NCI-H82 treated with DMSO at 0.1 percent for 48 hours (cell line): ENCODE measurements at regions not wholly inside any gene's neighbourhood (a gene's known extent, or its start where the extent isn't known, plus 50 kb on each side); places are given as distances from the start of the nearest gene placed in this dataset.
"Not testable (repeated sequence)": the region's sequence is repeated elsewhere in the genome, so short reads cannot be mapped to it uniquely, and the experiment has no call there.

ENCODE experiments used
- DNase-seq: peaks from one replicate; lab custom pipeline; 2025; ENCODE audit not compliant: unreplicated experiment; lab: John Stamatoyannopoulos, UW

DNA sequence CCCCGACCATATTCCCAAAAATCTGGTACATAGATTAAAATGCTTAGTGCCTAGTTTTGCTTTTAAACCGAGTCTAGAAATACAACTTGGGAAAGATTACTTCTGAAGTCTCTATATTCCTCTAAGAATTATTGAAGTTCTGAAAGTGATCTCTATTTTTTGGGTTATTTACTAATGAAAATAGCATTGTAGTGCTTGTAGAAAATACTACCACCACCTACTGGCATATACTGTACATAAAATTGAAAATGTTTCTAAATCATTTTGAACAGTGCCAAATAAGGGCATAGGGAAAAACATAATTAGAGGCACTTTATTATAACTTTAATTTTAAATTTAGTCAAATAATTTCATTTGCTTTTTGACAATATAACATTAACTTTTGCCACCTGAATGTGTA is 1399.6 kb upstream of the ZEB2 start:
- DNase-seq: no peak

DNA sequence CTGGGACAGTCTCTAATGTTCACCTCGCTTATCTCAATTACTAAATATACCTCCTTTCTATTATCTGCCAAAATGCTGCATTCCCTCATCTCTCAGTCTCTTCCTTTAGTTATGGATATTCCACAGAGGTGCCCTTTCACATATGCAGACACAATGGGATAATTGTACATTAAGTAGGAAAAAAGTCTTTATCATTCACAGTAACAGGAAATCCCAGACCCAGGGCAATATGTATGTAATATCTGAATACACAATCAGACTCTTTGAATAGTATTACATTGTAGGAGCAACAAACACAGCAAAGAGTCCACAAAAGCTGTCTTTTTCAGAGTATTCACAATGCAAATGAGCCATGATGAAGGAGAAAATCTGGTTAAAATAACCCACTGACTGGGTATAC is 1399.0 kb upstream of the ZEB2 start:
- no peak for DNase-seq

DNA sequence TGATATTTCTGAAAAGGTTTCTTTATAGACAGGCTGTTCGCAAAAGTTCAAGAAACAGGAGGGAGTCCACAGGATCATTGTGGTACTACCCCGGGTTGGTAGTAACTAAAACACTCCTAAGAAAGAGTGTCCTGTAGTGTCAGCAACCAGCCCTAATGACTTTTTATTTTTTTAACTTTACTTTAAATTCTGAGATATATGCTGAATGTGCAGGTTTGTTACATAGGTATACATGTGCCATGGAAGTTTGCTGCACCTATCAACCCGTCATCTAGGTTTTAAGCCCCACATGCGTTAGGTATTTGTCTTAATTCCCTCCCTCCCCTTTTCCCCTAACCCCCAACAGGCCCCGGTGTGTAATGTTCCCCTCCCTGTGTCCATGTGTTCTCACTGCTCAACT is 1396.9 kb upstream of the ZEB2 start:
- no peak for DNase-seq

DNA sequence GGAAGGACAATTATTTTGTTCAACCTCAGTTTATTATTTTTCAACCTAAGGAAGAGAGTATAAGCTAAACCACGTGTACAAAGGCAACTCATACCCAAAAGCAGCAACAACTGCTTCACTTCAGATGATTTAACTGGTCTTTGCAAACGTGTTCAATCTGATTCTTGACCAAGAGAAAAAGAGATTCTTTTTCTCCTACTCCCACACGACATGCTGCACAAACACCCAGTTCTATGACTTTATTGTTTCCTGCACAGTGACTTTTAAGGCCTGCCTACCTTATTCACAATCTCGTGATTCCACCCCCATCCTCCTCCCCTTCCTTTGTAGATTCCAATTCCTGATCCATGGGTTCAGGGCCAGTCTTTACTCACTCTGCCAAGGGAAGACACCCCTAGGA is 1394.8 kb upstream of the ZEB2 start:
- no peak for DNase-seq

DNA sequence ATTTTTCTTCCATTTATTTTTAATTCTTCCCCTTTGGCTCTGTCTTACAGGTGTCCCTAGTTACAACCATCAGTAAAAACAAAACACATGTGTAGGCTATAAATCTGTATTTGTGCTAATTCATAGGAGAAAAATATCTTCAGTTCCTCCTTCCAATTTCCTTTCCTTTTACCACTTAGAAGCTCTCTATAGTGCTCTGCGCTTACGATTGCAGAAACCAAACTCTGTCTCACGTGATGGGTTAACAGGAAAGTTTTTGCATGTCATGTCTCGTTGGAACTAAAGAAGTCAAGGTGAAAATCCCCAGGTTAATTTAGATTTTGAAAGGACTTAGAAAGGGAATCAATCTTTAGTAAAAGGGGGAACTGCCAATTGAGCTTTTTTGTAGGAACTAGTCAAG is 1390.5 kb upstream of the ZEB2 start:
- DNase-seq: no peak

DNA sequence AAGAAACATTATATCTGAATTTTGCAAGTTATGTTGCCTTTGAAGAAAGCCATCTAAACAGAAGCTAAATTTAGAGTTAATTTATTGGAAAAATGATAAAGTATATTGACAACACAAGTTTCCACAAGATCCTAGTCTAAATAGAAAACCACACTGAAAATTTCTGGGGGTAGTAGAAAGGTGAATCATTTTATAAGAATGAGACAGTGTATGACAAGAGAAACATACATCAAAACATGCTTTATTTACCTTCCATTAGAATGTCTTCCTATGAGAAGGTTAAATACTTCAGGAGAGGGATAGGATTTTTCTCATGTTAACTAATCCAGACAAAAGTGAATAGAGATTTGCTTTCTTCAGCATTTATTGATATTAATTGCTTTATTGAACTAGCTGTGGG is 1389.8 kb upstream of the ZEB2 start:
- no peak for DNase-seq

DNA sequence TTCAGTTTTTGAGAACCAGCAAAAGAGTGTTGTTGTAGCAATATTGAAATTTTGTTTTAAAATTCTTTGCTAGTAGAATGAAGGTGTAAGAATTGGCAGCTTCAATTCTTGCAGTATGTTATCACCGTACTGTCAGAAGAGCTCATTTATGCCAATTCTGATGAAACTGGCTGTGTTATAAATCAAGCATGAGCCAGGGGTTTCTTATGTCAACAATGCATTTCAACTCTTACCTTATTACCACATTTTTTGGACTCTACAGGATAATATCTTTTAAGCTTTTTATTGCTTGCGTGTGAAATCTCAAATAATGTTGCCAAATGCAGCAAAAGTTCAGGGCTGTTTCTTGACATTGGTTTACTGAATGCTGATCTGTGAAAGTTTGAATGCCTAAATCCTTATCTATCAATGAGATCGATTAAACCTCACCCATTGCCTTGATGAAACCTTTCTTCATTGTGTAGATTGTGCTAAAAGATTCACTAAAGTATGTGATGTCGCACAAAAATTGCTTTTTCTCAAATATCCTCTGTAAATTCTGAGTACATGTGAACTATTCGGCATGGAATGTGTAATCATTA is 1389.3 kb upstream of the ZEB2 start:
- DNase-seq: no peak

DNA sequence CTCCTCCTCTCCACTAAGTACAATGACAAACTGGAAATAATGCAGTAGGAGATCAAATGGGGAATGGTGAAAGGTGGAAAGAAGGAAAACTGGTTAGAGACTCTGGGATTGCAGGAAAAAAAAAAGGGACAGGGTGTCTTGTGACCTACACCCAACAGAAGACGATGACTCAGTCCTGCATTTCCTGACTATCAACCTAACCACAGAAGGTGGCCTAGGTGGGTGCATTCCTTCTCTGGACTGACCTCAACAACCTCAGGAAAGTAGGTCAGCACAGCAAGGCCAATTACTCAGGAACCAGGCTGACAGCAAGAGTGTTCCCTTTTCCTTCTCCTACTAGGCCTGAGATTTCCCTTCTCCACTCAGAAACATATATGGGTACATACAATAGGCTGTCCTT is 1386.4 kb upstream of the ZEB2 start:
- DNase-seq: no peak

DNA sequence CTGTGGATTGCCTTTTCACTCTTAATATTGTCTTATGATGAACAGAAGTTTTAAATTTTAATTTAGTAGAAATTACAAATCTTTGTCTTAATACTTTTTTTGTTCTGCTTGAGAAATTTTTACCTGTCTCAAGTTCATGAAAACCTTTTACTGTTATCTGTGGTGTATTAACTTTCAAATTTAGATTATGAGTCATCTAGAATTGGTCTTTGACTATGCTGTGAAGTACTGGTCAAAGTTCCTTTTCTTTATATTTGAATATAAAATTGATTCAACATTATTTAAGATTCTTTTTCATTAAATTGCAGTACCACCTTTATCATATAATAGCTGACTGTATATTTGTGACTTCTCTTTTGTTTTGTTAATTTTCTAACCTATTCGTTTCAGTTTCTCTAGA is 1385.5 kb upstream of the ZEB2 start:
- no peak for DNase-seq

DNA sequence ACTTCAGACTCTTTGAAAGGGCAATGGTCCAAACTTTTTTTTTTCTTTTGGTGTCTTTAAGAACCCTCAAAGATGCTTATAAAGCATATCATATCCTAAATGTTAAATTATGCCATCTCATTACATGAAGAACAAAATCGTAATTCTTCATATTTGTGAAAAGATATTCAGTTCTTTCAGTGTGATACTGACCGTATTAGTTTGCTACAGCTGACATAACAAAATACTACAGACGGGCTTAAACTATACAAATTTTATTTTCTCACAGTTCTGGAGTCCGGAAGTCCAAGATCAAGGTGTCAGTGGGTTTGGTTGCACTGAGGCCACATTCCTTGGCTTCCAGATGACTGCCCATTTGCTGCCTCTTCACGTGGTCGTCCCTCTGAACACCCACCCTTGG is 1377.2 kb upstream of the ZEB2 start:
- no peak for DNase-seq

DNA sequence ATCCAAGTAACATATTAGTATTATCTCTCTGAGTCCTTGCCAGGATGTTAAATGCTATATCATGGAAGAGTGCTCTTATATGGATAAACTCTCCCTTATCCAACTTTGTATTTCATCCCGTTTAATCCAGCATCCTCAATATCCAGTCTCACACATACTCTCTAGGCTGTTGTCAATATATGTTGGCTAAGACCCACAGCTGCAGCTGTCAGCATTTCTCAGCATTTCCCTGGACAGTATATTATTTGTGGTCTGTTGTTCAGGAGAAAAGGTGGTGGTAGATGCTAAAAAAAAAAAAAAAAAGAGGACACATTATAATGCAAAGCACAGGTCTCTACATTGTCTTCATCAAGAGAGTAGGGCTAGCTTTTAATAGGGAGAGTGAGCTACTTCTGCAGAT is 1368.0 kb upstream of the ZEB2 start:
- no peak for DNase-seq

DNA sequence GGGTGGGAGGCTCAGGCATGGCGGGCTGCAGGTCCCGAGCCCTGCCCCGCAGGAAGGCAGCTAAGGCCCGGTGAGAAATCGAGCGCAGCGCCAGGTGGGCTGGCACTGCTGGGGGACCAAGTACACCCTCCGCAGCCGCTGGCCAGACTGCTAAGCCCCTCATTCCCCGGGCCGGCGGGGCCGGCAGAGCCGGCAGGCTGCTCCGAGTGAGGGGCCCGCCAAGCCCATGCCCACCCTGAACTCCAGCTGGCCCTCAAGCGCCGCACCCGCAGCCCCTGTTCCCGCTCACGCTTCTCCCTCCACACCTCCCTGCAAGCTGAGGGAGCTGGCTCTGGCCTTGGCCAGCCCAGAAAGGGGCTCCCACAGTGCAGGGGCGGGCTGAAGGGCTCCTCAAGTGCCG is 1361.1 kb upstream of the ZEB2 start:
- not testable (repeated sequence) for DNase-seq

DNA sequence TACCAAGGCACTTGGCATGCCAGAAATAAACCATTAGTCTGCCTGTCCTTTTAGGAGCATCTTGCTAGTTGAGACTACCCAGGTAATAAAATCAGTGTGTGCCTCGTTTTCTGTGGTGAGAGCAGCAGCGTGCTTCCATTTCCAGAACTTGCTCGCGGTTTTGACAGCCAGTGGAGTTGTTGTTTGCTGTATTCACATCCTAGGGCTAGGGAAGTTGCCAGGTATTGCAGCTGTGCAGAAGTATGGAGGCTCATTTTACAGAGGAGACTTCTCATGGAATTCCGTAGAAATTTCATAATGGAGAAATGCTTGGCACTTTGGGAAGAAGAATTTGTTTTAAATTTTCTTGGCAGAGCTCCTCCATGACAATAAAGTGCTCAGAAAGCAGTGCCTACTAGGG is 1355.1 kb upstream of the ZEB2 start:
- no peak for DNase-seq

DNA sequence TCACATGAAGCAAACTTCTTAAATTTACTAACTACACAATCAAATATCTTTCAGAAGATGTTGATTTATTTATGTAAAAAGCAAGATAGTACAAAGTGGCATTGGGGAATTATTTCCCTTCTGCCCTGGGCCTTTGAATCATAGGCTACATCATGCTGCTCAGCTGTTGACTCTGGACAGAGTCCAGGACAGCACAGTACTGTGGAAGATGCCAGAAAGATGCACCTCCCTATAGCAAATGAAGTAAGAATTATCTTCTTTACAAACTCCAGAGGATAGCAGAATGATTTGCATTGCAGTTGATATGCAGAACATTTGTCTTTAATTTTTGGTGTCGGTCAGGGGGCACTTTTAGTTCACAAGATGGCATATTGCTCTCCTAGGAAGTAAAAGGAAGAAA is 1354.5 kb upstream of the ZEB2 start:
- DNase-seq: no peak

DNA sequence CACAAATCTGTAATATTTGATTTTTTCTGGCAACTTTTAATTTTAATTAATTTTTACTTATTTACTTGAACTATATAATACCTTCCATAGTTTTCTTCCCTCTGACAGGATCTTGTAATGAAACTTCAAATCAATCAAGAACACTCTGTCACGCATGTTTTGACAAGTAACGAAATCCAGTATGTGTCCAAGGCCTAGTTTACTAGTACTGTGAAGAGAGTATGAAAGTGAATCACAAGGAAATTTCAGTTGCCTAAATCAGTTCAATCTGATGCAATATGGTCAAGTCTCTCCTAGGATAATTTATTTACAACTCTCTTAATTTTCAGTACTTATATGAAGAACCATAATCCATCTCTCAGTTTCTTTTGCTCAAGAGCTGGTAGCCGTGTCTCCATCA is 1344.6 kb upstream of the ZEB2 start:
- DNase-seq: no peak

DNA sequence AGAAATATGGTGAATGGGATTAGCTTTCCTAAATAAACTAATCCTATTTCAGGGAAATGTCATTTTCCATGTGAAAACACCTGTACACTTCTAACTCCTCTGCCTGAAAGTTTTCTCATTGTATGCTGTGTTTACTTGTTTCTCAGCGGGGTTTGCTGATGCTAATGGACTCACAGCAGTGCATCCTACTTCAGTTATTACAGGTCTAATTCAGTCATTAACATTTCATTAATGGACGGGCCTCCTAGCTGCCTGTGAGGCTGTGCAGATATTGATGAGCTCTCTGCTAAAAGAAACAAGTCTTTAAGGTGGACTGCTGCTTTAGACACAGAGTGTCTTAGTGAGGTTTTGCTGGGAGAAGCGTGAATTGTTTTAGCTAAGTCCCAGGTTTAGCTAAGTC is 1342.0 kb upstream of the ZEB2 start:
- DNase-seq: no peak

DNA sequence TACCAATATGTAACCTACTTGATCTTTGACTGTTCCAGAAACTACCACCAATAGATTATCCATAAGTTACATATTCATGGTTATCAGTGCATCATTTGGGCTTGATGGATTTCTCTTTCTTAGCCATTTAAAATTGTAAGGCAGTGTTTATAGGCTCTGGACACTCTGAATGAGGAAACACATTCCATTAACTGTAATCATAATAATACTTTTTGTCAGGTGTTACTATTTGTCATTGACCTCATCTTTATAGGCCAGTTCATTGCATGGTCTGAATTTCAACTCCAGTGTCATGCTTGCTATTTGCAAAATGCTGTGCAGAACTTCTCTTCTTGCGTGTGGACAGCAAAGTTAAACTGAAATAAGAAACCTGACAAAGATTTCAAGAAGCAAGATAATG is 1340.2 kb upstream of the ZEB2 start:
- DNase-seq: no peak

DNA sequence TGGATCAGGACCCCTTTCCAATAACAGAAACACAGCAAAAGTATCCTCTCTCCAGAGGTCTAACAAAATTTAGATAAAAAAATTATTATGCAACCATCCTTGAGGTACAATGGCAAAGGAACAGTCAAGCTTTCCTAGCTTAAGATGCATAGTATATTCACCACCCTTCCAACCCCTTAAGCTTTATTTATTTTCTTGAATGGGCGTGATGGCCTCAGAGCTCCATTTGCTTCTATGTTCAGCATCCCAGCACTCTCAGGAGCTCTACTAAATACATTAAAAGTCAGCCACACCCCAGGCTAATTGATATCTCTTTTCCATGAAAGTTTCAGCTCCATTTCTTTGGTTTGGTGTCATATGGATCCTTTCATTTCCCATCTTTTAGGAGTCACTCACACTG is 1335.2 kb upstream of the ZEB2 start:
- no peak for DNase-seq

DNA sequence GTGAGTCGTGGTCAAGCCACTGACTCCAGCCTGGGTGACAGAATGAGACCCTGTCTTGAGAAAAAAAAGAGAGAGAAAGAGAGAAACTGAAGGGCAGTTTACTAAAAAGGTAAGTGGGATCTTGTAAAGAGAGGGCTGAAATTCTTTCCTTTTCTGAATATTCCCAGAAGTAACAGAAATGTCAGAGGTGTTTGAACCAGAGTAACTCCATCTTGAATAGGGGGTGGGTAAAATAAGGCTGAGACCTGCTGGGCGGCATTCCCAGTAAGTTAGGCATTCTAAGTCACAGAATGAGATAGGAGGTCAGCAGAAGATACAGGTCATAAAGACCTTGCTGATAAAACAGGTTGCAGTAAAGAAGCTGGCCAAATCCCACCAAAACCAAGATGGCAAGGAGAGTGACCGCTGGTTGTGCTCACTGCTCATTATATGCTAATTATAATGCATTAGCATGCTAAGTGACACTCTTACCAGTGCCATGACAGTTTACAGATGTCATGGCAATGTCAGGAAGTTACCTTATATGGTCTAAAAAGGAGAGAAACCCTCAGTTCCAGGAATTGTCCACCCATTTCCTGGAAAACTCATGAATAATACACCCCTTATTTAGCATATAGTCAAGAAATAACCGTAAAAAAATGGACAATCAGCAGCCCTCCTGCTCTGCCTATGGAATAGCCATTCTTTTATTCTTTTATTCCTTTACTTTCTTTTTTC is 1334.3 kb upstream of the ZEB2 start:
- no peak for DNase-seq

DNA sequence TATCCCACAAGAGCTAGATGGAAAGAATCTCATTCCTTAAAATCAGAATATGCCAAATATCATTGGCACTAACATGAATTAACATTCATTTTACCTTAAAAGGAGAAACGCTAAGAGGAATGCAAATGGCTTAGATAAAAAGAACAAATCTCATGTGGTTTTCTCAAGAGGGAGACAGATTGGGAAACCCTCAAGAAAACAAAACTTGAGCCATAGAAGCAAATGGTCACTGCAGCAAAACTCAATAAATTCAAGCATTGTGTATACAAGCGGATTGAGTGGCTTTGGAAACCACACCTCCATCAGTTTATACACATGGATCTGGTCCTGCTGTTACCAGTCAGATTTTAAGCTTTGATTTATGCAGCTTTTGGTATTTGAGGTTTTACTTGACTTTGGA is 1331.8 kb upstream of the ZEB2 start:
- no peak for DNase-seq

DNA sequence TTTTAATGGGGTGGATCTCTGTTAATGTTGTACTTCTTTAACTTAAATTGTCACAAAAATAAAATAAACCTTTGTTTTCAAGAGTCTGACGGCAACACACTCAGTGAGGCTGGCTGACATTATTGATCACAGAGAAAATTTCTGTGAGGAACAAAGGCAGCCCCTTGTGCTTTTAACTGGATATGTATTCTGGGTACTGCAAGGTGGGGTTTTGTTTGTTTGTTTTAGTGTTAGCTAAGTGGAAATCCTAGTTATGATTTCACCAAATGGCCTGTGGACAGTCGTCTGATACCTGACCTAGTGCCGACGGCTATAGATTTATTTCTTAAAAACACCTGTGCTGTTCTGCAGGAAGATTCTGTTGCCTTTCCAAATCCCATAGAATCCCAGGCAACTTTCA is 1329.5 kb upstream of the ZEB2 start:
- no peak for DNase-seq

DNA sequence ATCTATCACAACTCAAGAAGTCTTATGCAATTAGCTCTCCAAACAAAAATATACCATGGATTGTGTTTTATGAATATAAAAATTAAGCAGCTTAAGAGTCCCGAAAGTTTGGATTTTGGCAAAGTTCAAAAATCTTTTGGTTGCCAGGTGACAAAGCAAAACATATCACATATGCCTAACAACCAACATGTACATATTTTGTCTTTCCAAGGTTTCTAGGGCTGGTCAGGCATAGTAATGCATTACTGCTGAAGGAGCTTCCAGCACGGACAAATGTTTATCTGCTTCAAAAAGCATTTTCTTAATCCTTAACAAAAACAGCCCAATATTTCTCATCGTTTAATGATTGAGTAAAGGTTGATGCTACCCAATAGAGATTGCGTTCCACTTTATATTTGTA is 1327.1 kb upstream of the ZEB2 start:
- DNase-seq: no peak

DNA sequence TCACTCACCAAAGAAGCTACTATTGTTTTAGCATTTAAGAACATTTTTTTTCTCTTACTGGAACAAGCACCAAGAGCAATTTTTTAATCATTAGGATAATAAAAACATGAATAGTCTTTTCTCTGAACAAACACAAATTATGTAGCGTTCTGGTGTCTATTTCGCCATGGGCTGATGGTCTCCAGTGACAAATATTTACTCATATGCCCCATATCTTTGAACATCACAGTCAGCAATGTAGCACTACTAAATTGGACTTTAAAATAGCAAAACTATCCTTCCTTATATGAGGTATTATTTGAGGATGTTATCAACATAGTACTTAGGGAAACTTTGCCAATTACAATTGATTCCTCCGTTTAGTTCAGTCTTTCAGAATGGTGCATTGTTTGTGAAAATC is 1326.0 kb upstream of the ZEB2 start:
- no peak for DNase-seq
